ENCODE measurements at regions not wholly inside any gene's neighbourhood (a gene's known extent, or its start where the extent isn't known, plus 50 kb on each side); places are given as distances from the start of the nearest gene placed in this dataset.
"Not testable (repeated sequence)": the region's sequence is repeated elsewhere in the genome, so short reads cannot be mapped to it uniquely, and the experiment has no call there.

DNA sequence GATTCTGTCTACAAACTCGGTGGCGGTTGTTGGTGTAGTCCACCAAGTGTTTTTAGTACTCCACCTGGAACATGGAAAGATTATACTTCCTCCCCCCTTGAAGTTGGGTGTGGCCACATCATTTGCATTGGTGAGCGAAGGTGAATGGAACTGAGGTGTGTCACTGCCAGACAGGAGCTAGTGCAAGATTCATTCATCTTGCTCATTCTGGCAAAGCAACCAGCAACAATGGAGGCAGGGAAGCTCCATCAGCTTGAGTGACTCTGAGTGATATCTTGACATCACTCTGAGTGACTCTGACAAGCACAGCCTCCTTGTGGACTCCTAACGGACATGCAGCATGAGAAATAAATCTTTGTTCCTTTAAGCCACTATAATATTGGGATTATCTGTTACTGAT, 54.7 kb upstream of the SLC1A4 start:
- in situ Hi-C loops (cut with MboI), result no loop called here

DNA sequence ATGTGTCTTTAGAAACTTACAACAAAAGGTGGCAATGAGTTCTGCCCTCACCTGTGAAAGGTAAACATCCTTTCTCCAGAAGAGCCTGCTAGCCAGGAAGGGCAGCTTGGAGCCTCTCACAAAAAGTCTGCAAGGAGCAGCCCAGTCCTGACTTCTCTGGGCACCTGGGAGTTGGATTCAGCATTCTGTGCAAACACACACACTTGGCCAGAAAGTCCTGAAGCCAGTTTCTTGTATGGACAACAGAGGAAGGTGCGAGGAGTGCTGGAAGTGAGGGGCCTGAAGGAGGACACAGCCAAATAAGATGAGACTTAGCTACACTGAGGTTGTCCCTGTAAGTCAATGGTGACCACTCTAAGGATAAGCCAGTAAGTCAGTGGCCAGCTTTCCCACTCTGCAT, 52.4 kb upstream of the SLC1A4 start:
- in situ Hi-C loops (cut with MboI), result no loop called here
- Histone ChIP-seq H3K36me3 (ENCODE audit: low read depth) (no peaks in the 10 kb centered on the region), H2AFZ (no peak overlapping the region), H3K9ac (no peak overlapping the region), H3K4me3 (no peak overlapping the region), H3K9me3 (ENCODE audit: low read depth) (no peaks in the 10 kb centered on the region), H3K9me2 (ENCODE audit: insufficient read depth) (no peaks in the 10 kb centered on the region), H3F3A (ENCODE audit: insufficient read depth) (no peaks in the 10 kb centered on the region), H3K79me2 (ENCODE audit: insufficient read depth) (no peaks in the 10 kb centered on the region), H4K20me1 (ENCODE audit: insufficient read depth) (no peaks in the 10 kb centered on the region), H3K4me1 (ENCODE audit: insufficient read depth) (no peaks in the 10 kb centered on the region), H3K4me2 (ENCODE audit: unreplicated experiment) (no peak overlapping the region), H3K27ac (no peak overlapping the region), H3K27me3 (replicated peaks; ENCODE audit: insufficient read depth) (no peaks in the 10 kb centered on the region)
- DNase-seq, result no peak
- 71 to 93% methylated on average over 1 of the region's 1 CpG for WGBS, 2 experiments (ENCODE audit: low coverage in 1 of 2, low lambda C conversion rate in 2 of 2, missing lambda C conversion rate in 2 of 2)
- TF ChIP-seq EZH2 (IDR thresholded peaks at IDR 0.05; ENCODE audit: insufficient read depth, poor library complexity, severe bottlenecking), result no peak
- TF ChIP-seq EZH2phosphoT487 (IDR thresholded peaks at IDR 0.05; ENCODE audit: insufficient read depth, low read depth), result no peak

More for the DNA sequence above, 54.7 kb upstream of the SLC1A4 start:
- no peak for TF ChIP-seq EZH2 (IDR thresholded peaks at IDR 0.05; ENCODE audit: insufficient read depth, poor library complexity, severe bottlenecking)
- TF ChIP-seq EZH2phosphoT487 (IDR thresholded peaks at IDR 0.05; ENCODE audit: insufficient read depth, low read depth), result no peak
- no peaks in the 10 kb centered on the region for H3K27me3 ChIP-seq (replicated peaks; ENCODE audit: insufficient read depth)
- H2AFZ ChIP-seq, result no peak overlapping the region
- H3K9me3 ChIP-seq (ENCODE audit: low read depth), result no peaks in the 10 kb centered on the region
- no peak overlapping the region for H3K9ac ChIP-seq
- H3K4me1 ChIP-seq (ENCODE audit: insufficient read depth), result no peaks in the 10 kb centered on the region
- DNase-seq, result no peak
- H3K4me2 ChIP-seq (ENCODE audit: unreplicated experiment), result no peak overlapping the region
- no peaks in the 10 kb centered on the region for H3K9me2 ChIP-seq (ENCODE audit: insufficient read depth)
- H4K20me1 ChIP-seq (ENCODE audit: insufficient read depth), result no peaks in the 10 kb centered on the region
- no peak overlapping the region for H3K27ac ChIP-seq
- no peaks in the 10 kb centered on the region for H3K79me2 ChIP-seq (ENCODE audit: insufficient read depth)
- H3F3A ChIP-seq (ENCODE audit: insufficient read depth), result no peaks in the 10 kb centered on the region
- WGBS, 2 experiments (ENCODE audit: low coverage in 1 of 2, low lambda C conversion rate in 2 of 2, missing lambda C conversion rate in 2 of 2), result 63 to 66% methylated on average over 4 of the region's 4 CpGs
- H3K4me3 ChIP-seq, result no peak overlapping the region
- no peaks in the 10 kb centered on the region for H3K36me3 ChIP-seq (ENCODE audit: low read depth)

DNA sequence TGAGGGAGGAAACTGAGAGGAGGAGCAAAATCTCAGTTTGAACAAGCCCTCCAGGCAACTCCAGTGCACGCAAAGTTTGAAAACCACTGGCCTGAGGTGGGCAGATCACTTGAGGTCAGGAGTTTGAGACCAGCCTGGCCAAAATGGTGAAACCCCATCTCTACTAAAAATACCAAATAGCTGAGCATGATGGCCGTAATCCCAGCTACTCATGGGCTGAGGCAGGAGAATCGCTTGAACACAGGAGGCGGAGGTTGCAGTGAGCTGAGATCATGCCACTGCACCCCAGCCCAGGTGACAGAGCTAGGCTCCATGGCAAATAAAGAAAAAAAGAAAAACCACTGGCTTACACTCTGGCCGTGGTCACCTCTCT, 51.9 kb upstream of the SLC1A4 start:
- H3K4me2 ChIP-seq (ENCODE audit: unreplicated experiment); H3K4me3 ChIP-seq; H3K27ac ChIP-seq; H3K36me3 ChIP-seq (ENCODE audit: low read depth); H3K4me1 ChIP-seq (ENCODE audit: insufficient read depth); H3K9me3 ChIP-seq (ENCODE audit: low read depth); DNase-seq; H4K20me1 ChIP-seq (ENCODE audit: insufficient read depth); H3K9me2 ChIP-seq (ENCODE audit: insufficient read depth); H3F3A ChIP-seq (ENCODE audit: insufficient read depth); H3K79me2 ChIP-seq (ENCODE audit: insufficient read depth); in situ Hi-C loops (cut with MboI); H2AFZ ChIP-seq; H3K27me3 ChIP-seq (replicated peaks; ENCODE audit: insufficient read depth); H3K9ac ChIP-seq: not testable (repeated sequence)
- WGBS, 2 experiments (ENCODE audit: low coverage in 1 of 2, low lambda C conversion rate in 2 of 2, missing lambda C conversion rate in 2 of 2), result 73 to 77% methylated on average over 5 of the region's 5 CpGs

DNA sequence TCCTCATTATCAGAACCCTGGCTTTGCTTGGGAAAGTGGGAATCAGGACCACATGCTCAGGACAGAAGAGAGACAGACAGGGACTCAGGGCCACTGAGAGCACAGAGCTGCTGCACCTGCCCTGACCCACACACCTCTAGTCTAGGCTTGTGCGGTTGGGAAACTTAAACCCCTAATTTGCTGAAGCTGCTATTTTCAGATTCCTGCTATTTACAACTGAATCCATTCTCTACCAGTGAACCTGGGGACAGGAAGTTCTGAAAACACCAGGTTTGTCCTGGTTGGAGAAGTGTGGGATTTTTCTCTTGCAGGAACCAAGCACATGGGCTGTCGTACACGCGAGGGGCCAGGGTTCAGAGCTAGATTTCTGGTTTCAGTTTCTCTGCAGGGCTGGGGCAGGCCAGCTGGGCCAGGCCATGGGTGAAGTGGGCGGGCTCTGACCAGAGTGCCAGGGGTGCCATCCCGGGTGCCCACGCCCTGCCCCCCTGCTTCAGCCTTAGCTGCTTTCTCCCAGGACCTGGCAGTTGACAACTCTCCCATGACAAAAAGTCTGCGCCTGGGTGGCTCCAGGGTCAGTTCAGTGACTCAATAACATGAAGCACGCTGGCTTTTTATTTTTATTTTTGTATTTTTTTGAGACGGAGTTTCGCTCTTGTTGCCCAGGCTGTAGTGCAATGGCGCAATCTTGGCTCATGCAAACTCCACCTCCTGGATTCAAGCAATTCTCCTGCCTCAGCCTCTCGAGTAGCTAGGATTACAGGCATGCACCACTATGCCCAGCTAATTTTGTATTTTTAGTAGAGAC, 51.3 kb upstream of the SLC1A4 start:
- Histone ChIP-seq H3K27ac (no peak overlapping the region), H3K79me2 (ENCODE audit: insufficient read depth) (no peaks in the 10 kb centered on the region), H3K36me3 (ENCODE audit: low read depth) (no peaks in the 10 kb centered on the region), H3K4me3 (no peak overlapping the region), H3K9me3 (ENCODE audit: low read depth) (no peaks in the 10 kb centered on the region), H3F3A (ENCODE audit: insufficient read depth) (no peaks in the 10 kb centered on the region), H2AFZ (no peak overlapping the region), H3K27me3 (replicated peaks; ENCODE audit: insufficient read depth) (no peaks in the 10 kb centered on the region), H3K4me1 (ENCODE audit: insufficient read depth) (no peaks in the 10 kb centered on the region), H3K9ac (no peak overlapping the region), H3K9me2 (ENCODE audit: insufficient read depth) (no peaks in the 10 kb centered on the region), H3K4me2 (ENCODE audit: unreplicated experiment) (no peak overlapping the region), H4K20me1 (ENCODE audit: insufficient read depth) (no peaks in the 10 kb centered on the region)
- TF ChIP-seq EZH2phosphoT487 (IDR thresholded peaks at IDR 0.05; ENCODE audit: insufficient read depth, low read depth) (no peak), EZH2 (IDR thresholded peaks at IDR 0.05; ENCODE audit: insufficient read depth, poor library complexity, severe bottlenecking) (no peak)
- no peak for DNase-seq
- WGBS, 2 experiments (ENCODE audit: low coverage in 1 of 2, low lambda C conversion rate in 2 of 2, missing lambda C conversion rate in 2 of 2), result 80 to 86% methylated on average over 13 of the region's 13 CpGs
- in situ Hi-C loops (cut with MboI), result no loop called here
